H9 (cell line): ENCODE measurements at regions not wholly inside any gene's neighbourhood (a gene's known extent, or its start where the extent isn't known, plus 50 kb on each side); places are given as distances from the start of the nearest gene placed in this dataset.

Experiments
- DNase-seq: peaks from one replicate; pipeline ENCODE4 v3.0.0-alpha.2; 2017
- H2AFZ ChIP-seq: one replicate; pipeline ENCODE4 v1.6.1; 2013; ENCODE audit warnings: mild to moderate bottlenecking, low read length, control low read depth, moderate library complexity
- H2AK5ac ChIP-seq: 2 replicates; pipeline ENCODE4 v1.6.1; 2013; ENCODE audit warnings: low read length, control low read depth, mixed read lengths; ENCODE audit not compliant: insufficient read length
- H2BK120ac ChIP-seq: one replicate; pipeline ENCODE4 v1.6.1; 2013; ENCODE audit warnings: low read depth, mild to moderate bottlenecking, low read length, control low read depth, inconsistent platforms; ENCODE audit not compliant: poor library complexity, severe bottlenecking
- H2BK12ac ChIP-seq: 2 replicates; pipeline ENCODE4 v1.6.1; 2013; ENCODE audit warnings: low read length, control low read depth, mixed read lengths, low read depth; ENCODE audit not compliant: insufficient read length
- H2BK15ac ChIP-seq: 2 replicates; pipeline ENCODE4 v1.6.1; 2013; ENCODE audit warnings: low read depth, low read length, control low read depth
- H2BK20ac ChIP-seq: one replicate; pipeline ENCODE4 v1.6.1; 2013; ENCODE audit warnings: low read depth, mild to moderate bottlenecking, low read length, control low read depth, inconsistent platforms; ENCODE audit not compliant: poor library complexity, severe bottlenecking
- H2BK5ac ChIP-seq: 2 replicates; pipeline ENCODE4 v1.6.1; 2013; ENCODE audit warnings: low read length, control low read depth, mixed read lengths; ENCODE audit not compliant: insufficient read length
- H3K14ac ChIP-seq: 2 replicates; pipeline ENCODE4 v1.6.1; 2013; ENCODE audit warnings: low read length, control low read depth; ENCODE audit not compliant: insufficient read depth
- H3K18ac ChIP-seq: 2 replicates; pipeline ENCODE4 v1.6.1; 2013; ENCODE audit warnings: low read depth, mild to moderate bottlenecking, mixed read lengths, low read length, control low read depth; ENCODE audit not compliant: insufficient read length
- H3K23ac ChIP-seq: 2 replicates; pipeline ENCODE4 v1.6.1; 2013; ENCODE audit warnings: low read length, control low read depth, mixed read lengths, low read depth; ENCODE audit not compliant: insufficient read length
- H3K23me2 ChIP-seq: 2 replicates; pipeline ENCODE4 v1.6.1; 2013; ENCODE audit warnings: low read depth, mild to moderate bottlenecking, mixed read lengths, low read length, control low read depth; ENCODE audit not compliant: insufficient read length, poor library complexity, severe bottlenecking
- H3K27ac ChIP-seq: 2 replicates; pipeline ENCODE4 v1.5.1; 2013; ENCODE audit warnings: low read length, control low read depth, mixed read lengths, low read depth; ENCODE audit not compliant: insufficient read length
- H3K27me3 ChIP-seq: 2 replicates; pipeline ENCODE4 v1.6.1; 2013; ENCODE audit warnings: low read length, control low read depth, inconsistent platforms; ENCODE audit not compliant: insufficient read depth
- H3K4ac ChIP-seq: 2 replicates; pipeline ENCODE4 v1.6.1; 2013; ENCODE audit warnings: low read depth, mild to moderate bottlenecking, control low read depth, inconsistent platforms, low read length, moderate library complexity
- H3K4me1 ChIP-seq: 2 replicates; pipeline ENCODE4 v1.6.1; 2013; ENCODE audit warnings: low read length, control low read depth, inconsistent platforms; ENCODE audit not compliant: insufficient read depth
- H3K4me2 ChIP-seq: 2 replicates; pipeline ENCODE4 v1.6.1; 2013; ENCODE audit warnings: low read length, control low read depth, mixed read lengths; ENCODE audit not compliant: insufficient read length, insufficient read depth
- H3K56ac ChIP-seq: 2 replicates; pipeline ENCODE4 v1.6.1; 2013; ENCODE audit warnings: low read depth, mild to moderate bottlenecking, mixed read lengths, low read length, control low read depth; ENCODE audit not compliant: insufficient read length
- H3K79me1 ChIP-seq: 2 replicates; pipeline ENCODE4 v1.6.1; 2013; ENCODE audit warnings: low read depth, mild to moderate bottlenecking, moderate library complexity, low read length, control low read depth, inconsistent platforms; ENCODE audit not compliant: insufficient read depth, poor library complexity, severe bottlenecking
- H3K79me2 ChIP-seq: 2 replicates; pipeline ENCODE4 v1.6.1; 2013; ENCODE audit warnings: low read length, control low read depth, inconsistent platforms; ENCODE audit not compliant: insufficient read depth
- H3K9ac ChIP-seq: 2 replicates; pipeline ENCODE4 v1.6.1; 2013; ENCODE audit warnings: low read length, control low read depth, mixed read lengths; ENCODE audit not compliant: insufficient read length; ENCODE audit errors: extremely low read depth
- H3K9me3 ChIP-seq: one replicate; pipeline ENCODE4 v1.6.1; 2013; ENCODE audit warnings: low read depth, low read length, inconsistent platforms; ENCODE audit not compliant: control insufficient read depth
- H3T11ph ChIP-seq: one replicate; pipeline ENCODE4 v1.6.1; 2013; ENCODE audit warnings: mild to moderate bottlenecking, low read length, control low read depth, inconsistent platforms
- H4K20me1 ChIP-seq: one replicate; pipeline ENCODE4 v1.6.1; 2013; ENCODE audit not compliant: control insufficient read depth, insufficient read length, insufficient read depth
- H4K5ac ChIP-seq: 2 replicates; pipeline ENCODE4 v1.6.1; 2013; ENCODE audit warnings: low read depth, mild to moderate bottlenecking, mixed read lengths, low read length, control low read depth; ENCODE audit not compliant: insufficient read length
- H4K8ac ChIP-seq: replicated peaks from 2 replicates; pipeline ENCODE4 v1.6.1; 2013; ENCODE audit warnings: low read length, control low read depth, mixed read lengths, low read depth; ENCODE audit not compliant: insufficient read length
- H4K91ac ChIP-seq: 2 replicates; pipeline ENCODE4 v1.6.1; 2013; ENCODE audit warnings: low read depth, mild to moderate bottlenecking, moderate library complexity, mixed read lengths, low read length, control low read depth; ENCODE audit not compliant: insufficient read length
- H3K27ac Mint-ChIP-seq, 3 experiments: 2 replicates in 2 of 3; 3 replicates in 1 of 3; pipeline ENCODE4 v1.8.0; 2020 to 2021; ENCODE audit warnings: mixed read lengths in 3 of 3, mild to moderate bottlenecking in 1 of 3, moderate library complexity in 1 of 3
- H3K27me3 Mint-ChIP-seq: 2 replicates; pipeline ENCODE4 v1.8.0; 2021; ENCODE audit warnings: low read depth, mild to moderate bottlenecking, moderate library complexity, mixed read lengths
- H3K36me3 Mint-ChIP-seq, 3 experiments: 2 replicates in 2 of 3; 3 replicates in 1 of 3; pipeline ENCODE4 v1.8.0; 2020 to 2021; ENCODE audit warnings: low read depth in 3 of 3, mixed read lengths in 3 of 3; ENCODE audit not compliant: insufficient read depth in 1 of 3
- H3K4me1 Mint-ChIP-seq, 2 experiments: 2 replicates each; pipeline ENCODE4 v1.8.0; 2020; ENCODE audit warnings: mixed read lengths in 2 of 2
- H3K4me3 Mint-ChIP-seq, 2 experiments: 2 replicates in 1 of 2; 3 replicates in 1 of 2; pipeline ENCODE4 v1.8.0; 2020 to 2021; ENCODE audit warnings: mild to moderate bottlenecking in 2 of 2, mixed read lengths in 2 of 2, moderate library complexity in 1 of 2
- H3K9me3 Mint-ChIP-seq, 2 experiments: 2 replicates in 1 of 2; 3 replicates in 1 of 2; pipeline ENCODE4 v1.8.0; 2020; ENCODE audit warnings: mild to moderate bottlenecking in 2 of 2, mixed read lengths in 2 of 2, moderate library complexity in 1 of 2
- WGBS: extraction: QIAGEN DNeasy Blood & Tissue Kit; methylation state at CpG from one replicate; pipeline ENCODE4 v1.1.7; 2013; ENCODE audit warnings: missing lambda C conversion rate, low lambda C conversion rate, mixed read lengths; ENCODE audit not compliant: insufficient read length; ENCODE audit errors: extremely low coverage; 5-methylcytosine and 5-hydroxymethylcytosine counted together
- TF ChIP-seq, protein P1 (sequence below): fragments of 200-600 bp; sonication (generic); conservative IDR thresholded peaks from 3 replicates; pipeline ENCODE4 v1.8.0; 2021; ENCODE audit warnings: antibody characterized with exemption, mild to moderate bottlenecking

DNA sequence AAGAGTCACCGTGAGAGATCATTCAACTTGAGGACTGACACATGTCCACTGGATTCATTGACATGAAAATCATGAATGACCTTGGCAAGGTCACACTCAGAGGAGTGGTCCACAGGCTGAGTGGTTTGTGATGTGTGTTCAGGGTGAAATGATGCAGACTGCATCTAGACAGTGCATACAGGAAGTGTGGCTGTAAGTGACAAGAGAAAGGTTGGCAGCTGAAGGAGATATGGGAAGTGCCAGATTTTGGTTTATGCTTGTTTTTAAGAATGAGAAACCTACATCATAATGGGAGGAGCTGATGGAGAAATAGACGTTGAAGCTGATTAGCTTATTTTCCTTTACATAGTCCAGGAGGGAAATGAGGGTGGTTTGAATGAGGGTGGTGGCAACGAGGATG lies 64.8 kb upstream of the VIPR2 start:
- no peak overlapping the region for H2BK15ac ChIP-seq
- H2AFZ ChIP-seq = no peak overlapping the region
- no peak overlapping the region for H3K27ac Mint-ChIP-seq
- no peak overlapping the region for H4K5ac ChIP-seq
- H3K18ac ChIP-seq = no peak overlapping the region
- H3K27ac ChIP-seq = no peak overlapping the region
- no peaks in the 10 kb centered on the region for H3K9me3 ChIP-seq
- no peak for DNase-seq
- no peak overlapping the region for H3T11ph ChIP-seq
- H4K20me1 ChIP-seq = no peaks in the 10 kb centered on the region
- no peaks in the 10 kb centered on the region for H3K79me2 ChIP-seq
- H2BK12ac ChIP-seq = no peak overlapping the region
- H3K36me3 Mint-ChIP-seq = peaks cover 0 to 23% (median 0%) of the 10 kb centered on the region in 3 experiments; a peak in 2 of 7 replicates
- no peak overlapping the region for H3K14ac ChIP-seq
- H3K4me3 Mint-ChIP-seq = no peak overlapping the region
- H3K4me1 ChIP-seq = no peaks in the 10 kb centered on the region
- no peak overlapping the region for H4K8ac ChIP-seq
- no peaks in the 10 kb centered on the region for H3K27me3 ChIP-seq
- peaks cover 0 to 55% of the 10 kb centered on the region in 2 experiments; a peak in 2 of 5 replicates for H3K9me3 Mint-ChIP-seq
- H2BK120ac ChIP-seq = no peak overlapping the region
- no peak overlapping the region for H3K4ac ChIP-seq
- H4K91ac ChIP-seq = no peak overlapping the region
- H3K4me1 Mint-ChIP-seq = no peaks in the 10 kb centered on the region
- H2BK5ac ChIP-seq = no peak overlapping the region
- no peak overlapping the region for H3K4me2 ChIP-seq
- H3K23me2 ChIP-seq = no peaks in the 10 kb centered on the region
- H3K79me1 ChIP-seq = no peaks in the 10 kb centered on the region
- no peak overlapping the region for H2AK5ac ChIP-seq
- H3K9ac ChIP-seq = no peak overlapping the region
- 0 out of 2 replicates have a peak, but pooled peaks cover 2% of the 10 kb centered on the region for H3K27me3 Mint-ChIP-seq
- TF ChIP-seq, protein P1, sequence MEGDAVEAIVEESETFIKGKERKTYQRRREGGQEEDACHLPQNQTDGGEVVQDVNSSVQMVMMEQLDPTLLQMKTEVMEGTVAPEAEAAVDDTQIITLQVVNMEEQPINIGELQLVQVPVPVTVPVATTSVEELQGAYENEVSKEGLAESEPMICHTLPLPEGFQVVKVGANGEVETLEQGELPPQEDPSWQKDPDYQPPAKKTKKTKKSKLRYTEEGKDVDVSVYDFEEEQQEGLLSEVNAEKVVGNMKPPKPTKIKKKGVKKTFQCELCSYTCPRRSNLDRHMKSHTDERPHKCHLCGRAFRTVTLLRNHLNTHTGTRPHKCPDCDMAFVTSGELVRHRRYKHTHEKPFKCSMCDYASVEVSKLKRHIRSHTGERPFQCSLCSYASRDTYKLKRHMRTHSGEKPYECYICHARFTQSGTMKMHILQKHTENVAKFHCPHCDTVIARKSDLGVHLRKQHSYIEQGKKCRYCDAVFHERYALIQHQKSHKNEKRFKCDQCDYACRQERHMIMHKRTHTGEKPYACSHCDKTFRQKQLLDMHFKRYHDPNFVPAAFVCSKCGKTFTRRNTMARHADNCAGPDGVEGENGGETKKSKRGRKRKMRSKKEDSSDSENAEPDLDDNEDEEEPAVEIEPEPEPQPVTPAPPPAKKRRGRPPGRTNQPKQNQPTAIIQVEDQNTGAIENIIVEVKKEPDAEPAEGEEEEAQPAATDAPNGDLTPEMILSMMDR = no peak
- H3K56ac ChIP-seq = no peak overlapping the region
- no peak overlapping the region for H3K23ac ChIP-seq
- WGBS = no CpG with 5 or more reads among the region's 3 CpGs
- no peak overlapping the region for H2BK20ac ChIP-seq
